GM21619 (cell line): ENCODE measurements at regions not wholly inside any gene's neighbourhood (a gene's known extent, or its start where the extent isn't known, plus 50 kb on each side); places are given as distances from the start of the nearest gene placed in this dataset.

ENCODE experiments used
- ATAC-seq: cut with Tn5 transposase; IDR thresholded peaks from one replicate; pipeline ENCODE4 v1.9.1; 2021; ENCODE audit not compliant: unreplicated experiment

- ATAC-seq: no peak
Observed at GRCh38 chr15:36329592-36329991, 249.8 kb upstream of the CDIN1 start.

GRCh38 chr15:36330598-36330997 lies 248.8 kb upstream of the CDIN1 start:
- no peak for ATAC-seq

DNA sequence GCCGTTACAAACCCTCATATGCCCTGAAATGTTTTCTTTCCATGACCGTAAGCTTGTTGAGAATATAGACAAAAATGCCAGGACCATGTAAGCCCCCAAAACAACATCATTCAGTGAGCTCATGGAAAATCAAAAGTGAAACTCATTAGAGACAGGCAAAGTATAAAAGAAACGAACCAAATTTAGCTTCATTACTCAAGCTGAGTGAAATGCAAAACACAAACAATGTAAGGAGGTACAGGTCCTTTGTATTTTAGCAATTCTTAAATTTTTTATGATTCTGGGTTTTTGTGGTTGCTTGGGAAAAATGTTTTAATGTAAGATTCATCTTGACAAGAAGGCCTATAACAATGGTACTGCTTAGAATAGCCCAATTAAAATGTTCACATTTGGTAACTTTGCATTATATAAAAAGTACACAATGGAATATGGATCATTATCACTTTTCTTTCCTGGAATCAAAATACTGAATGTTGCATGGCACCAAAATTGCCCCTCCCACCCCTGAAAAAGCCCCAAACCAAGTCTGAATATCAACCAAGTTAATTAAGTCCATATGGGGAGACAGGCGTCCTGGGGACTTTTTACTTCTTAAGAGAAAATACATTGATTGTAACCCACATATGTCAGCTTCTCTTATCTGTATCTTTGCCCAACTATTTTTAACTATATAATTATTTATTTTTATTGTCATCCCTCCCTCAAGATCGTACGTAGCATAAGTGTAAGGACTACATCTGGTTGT lies 247.7 kb upstream of the CDIN1 start:
- ATAC-seq: no peak

GRCh38 chr15:36332301-36332700 lies 247.1 kb upstream of the CDIN1 start:
- ATAC-seq: no peak

GRCh38 chr15:36332896-36333295 lies 246.5 kb upstream of the CDIN1 start:
- no peak for ATAC-seq

DNA sequence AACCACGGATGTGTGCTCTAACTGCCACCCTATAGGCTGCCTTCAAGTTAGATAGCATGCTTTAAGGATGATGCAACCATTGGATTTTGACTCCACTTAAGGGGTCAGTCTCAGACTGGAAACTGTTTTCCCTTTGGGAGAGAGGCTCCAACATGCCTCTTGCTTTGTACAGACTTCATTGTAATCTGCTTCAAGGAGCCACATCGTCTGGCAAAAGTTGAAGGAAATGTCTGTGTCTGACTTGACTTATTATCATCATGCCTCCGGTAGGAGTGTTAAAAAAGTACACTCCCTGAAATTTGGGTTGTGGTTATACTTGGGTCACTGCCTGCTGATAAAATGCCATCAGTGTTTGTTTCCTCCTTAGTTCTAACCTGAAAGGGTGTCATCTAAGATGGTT lies 245.4 kb upstream of the CDIN1 start:
- no peak for ATAC-seq

- ATAC-seq: no peak
Observed at GRCh38 chr15:36335224-36335623, 244.2 kb upstream of the CDIN1 start.

DNA sequence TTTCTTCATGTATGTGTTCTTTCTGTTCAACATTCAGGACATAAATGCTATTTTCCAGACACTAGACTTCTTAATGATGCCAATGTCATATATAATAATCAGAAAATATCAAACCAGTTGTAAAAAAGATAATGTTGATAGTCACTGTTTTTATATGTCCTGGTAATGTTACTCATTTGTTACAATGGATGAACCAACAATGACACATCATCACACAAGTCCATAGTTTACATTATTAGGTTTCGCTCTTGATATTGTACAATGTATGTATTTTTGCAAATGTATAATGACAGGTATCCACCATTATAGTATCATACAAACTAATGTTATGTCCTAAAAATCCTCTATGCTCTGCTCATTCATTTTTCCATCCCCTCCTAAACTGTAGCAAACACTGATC lies 243.8 kb upstream of the CDIN1 start:
- no peak for ATAC-seq

DNA sequence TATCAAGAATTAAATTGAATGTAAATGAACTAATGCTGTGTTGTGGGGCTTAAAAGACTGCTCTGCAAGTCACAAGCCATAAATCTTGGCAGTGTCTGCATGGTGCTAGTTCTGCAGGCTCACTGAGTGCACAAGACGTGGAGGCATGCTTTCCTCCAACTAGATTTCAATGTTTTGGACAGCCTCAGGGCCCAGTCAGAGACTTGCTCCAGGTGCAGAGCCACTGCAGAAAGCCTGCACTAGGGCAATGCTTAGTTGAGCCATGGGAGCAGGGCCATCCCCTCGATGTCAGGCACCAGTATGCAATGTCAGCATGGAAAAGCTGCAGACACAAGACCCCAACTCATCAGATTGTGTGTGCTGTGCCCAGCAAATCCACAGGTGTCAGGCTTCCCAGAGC lies 234.5 kb upstream of the CDIN1 start:
- no peak for ATAC-seq

DNA sequence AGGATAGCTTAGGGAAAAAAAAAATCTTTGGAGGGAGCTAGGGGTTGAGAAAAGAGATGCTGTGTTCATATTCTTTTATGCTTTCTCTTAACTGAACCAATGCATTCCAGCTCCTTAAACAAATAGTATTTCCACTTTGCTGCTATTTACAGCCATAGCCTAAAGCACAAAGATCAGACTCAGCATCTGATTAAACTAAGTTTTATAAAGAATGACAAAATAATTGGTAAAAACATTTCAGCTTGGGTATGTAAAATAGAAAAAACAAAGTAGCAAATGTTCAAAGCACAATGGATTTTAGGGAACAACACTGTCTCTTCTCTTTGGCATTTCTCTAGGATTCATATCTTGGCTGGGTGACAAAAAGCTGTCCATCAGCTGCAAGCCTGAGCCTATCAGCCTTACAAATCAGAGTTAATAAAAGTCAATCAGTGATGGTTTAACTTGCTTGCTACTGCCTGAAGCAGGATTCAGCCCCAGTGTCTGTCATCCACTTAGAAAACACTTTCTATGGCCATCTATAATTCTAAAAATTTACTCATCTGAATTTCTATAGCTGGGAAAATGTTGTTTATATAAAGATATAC lies 232.1 kb upstream of the CDIN1 start:
- ATAC-seq: no peak

DNA sequence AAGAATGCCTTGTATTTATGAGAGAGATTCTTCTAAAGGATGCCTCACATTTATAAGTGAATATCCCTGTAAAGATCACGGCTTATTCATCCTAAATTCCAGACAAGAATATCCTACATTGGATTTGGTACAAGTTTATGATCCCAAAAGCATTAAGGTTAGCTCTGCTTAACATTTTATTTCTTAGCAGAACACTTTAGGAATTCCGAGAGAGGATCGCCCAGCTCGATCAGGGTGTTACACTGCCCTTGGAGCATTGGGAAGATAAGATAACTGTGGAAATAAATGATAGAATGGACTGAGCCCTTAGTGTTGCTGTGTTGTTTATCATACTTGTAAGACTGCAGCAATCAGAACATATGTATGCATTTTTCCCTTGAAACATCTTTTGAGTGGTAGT lies 223.0 kb upstream of the CDIN1 start:
- no peak for ATAC-seq

- ATAC-seq: no peak
Observed at GRCh38 chr15:36356978-36357601, 222.3 kb upstream of the CDIN1 start.

DNA sequence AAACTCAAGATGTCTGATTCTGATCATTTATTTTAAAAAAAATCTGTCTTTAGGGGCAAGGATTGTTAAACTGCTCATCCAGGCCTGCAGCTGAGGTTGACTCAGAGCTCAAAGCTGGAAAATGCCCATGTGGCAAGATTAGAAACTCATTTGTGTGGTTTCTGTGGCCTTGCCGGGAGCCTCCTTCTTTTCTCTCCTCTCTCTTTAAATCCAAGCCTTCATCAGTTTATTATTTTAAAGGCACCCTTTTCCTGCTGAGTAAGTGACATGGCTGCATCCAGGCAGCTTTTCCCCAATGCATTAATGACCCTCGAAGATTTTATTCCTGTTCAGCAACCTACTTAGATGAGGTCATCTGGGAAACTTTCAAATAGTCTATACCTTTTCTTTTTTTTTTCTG lies 221.3 kb upstream of the CDIN1 start:
- no peak for ATAC-seq

DNA sequence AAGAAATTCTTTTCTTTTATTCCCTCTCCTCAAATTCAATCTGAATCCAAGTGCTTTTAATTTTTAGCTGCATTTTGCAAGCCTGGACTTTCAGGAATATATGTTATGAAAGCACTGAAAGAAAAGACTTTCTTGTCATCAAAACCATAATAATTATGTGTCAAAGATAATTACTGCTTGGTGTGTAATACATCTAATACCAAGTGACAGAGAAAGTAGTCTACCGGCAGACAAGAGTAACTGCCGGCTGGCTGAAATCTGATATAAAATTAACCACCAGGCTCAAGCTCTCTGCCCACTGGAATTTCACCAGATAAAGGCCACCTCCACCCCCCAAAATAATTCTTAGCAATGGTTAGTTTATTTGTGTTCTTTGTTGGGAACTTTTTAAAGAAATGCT lies 220.9 kb upstream of the CDIN1 start:
- ATAC-seq: no peak

DNA sequence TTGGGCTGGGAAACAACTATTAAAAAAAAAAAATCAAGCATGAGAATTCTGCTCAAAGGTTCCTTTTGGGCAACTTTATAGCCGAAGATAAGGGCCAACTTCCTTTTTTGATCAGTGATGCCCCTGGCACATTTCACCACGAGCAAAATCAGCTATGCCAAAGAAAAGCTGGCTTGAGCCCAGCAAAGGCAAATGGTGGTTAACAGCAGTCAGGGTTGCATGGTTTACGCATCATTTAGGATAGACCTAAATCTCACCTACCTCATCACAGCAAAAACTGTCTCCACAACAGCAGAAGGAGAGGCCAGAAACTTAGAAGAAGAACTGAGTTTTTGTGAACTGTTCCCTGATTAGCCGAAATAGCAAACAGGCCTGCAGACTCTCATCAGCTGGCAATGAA lies 220.1 kb upstream of the CDIN1 start:
- no peak for ATAC-seq

- ATAC-seq: no peak
Observed at GRCh38 chr15:36361351-36361870, 218.0 kb upstream of the CDIN1 start.

DNA sequence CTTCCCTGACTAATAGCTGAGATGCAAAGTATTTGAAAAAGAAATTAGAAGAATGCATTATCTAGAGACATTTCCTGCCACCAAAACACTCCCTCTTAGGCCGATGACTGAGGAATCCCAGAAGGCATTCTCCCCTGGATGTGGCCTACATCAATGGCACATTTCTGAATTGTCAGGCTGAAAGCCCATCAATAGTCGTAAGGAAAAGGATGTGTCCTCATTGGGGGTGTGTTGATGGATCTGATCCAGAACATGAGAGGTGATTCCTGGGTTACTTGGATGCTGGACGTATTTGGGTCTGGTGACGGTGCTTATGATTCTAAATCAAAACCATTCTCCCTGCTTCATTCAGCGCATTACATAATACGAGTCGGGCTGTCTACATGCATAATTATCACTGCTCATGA lies 216.9 kb upstream of the CDIN1 start:
- no peak for ATAC-seq

GRCh38 chr15:36363335-36363734 lies 216.1 kb upstream of the CDIN1 start:
- no peak for ATAC-seq

DNA sequence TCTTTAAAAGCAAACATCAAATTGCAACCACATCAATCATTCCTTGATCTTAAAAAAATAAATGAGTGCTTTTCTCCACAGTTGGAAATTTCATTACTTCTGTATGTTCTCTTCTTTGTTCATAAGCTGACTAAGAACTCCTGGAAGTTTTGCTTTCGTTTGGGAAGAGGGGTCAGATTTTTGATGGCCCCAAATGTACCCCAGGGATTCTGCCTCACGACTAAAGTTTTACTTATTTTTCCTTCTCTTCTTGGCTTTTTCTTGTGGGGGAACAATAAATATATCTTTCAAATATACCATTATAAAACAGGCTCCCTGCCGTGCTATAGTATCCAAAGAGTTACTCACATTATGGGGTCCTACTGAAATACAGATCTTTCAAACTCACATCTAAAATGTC lies 215.0 kb upstream of the CDIN1 start:
- ATAC-seq: no peak

DNA sequence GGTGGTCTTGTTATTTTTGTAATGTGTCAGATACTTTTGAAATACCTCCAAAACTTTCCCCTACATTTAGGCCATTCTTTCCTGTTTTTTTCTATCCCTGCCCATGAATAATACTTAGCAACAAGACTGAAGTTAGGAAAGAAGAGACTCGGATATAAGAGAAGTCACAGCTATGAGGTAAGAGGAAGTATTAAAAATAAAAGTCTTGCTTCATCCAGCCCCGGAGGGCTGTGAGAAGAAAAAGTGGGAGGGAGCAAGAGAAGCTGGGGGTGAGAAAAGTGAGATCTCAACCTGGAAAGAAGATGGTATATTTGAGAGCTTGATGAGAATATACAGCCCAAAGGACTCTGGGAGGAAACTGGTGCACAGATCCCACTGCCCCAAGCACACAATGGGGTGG lies 213.5 kb upstream of the CDIN1 start:
- ATAC-seq: no peak

GRCh38 chr15:36370051-36370730 lies 209.2 kb upstream of the CDIN1 start:
- ATAC-seq: no peak

DNA sequence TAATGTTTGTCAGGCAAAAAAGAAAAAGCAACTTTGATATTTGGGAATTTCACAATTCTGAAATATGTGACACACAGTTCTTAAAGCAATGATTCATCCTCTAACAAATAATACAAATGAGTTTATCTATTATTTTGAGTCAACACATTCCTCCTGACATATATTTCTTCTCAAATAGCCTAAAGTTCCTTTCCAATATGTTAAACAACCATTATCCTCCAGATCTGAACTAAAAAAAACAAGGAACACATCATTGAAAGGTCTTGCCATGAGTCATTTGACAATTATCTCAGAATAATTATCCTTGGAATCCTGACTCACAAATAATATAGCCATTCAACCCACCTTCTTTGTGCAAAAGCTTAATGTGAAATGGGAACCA lies 208.7 kb upstream of the CDIN1 start:
- no peak for ATAC-seq
